ENCODE measurements at regions not wholly inside any gene's neighbourhood (a gene's known extent, or its start where the extent isn't known, plus 50 kb on each side); places are given as distances from the start of the nearest gene placed in this dataset.
A peak's percentile ranks its signal among the peaks of the same experiment; 100 is the strongest.

DNA sequence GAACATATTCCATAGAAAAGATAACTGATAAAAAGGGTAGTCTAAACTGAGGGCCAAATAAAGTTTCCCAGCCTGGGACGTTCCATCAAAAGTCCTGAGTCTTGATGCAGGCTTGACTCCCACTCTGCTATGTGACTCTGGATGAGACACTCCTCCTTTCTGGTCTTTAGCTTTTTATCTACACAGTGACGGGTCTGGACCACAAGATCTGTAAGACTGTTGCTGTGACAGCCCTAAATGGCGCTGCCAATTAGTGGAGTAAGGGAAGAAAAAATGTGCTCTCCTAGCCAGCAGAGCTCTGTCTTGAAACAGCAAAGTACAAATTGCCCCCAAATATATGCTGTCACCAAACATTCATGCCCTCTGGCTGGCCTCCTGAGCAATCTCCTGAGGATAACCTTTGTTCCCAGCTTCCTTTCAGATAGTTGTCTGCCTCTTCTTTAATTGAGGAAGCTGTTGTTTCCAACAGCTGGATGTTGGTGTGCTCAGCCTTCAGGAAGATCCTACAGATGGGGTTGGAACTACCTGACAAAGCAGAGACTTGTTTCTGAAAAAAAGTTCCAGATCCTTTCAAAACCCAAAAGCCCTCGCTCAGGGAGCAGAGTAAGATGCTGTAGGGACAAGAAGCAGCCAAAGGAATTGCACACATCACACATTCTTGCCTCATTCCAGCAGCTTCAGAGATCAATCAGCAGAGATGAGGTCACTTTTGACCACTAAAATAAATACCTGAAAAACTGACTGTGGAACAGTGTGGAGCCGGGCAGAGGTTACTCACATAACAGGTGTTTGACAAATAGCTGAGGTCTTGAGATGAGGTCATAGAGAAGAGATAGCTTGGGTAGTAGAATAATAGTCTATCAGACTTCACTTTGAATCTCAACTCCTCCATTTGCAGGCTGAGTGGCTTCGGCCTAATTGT lies 383.4 kb upstream of the FGF13 start:
- no peak for ATAC-seq
- H3K4me3 ChIP-seq: no peak overlapping the region
- H3K36me3 ChIP-seq: no peaks in the 10 kb centered on the region
- no peaks in the 10 kb centered on the region for H3K9me3 ChIP-seq
- no peaks in the 10 kb centered on the region for H3K27me3 ChIP-seq
- DNase-seq: no peak
- in situ Hi-C loops (cut with MboI; ENCODE audit: low sequenced_read_pairs in 4 of 4): no loop called here
- intact Hi-C loops (cut with DNase I; ENCODE audit: low total_unique reads): no loop called here
- H3K27ac ChIP-seq: no peak overlapping the region
- TF ChIP-seq POLR2A (IDR thresholded peaks at IDR 0.05): no peak
- TF ChIP-seq CTCF (IDR thresholded peaks at IDR 0.05 in 4 of 5, conservative IDR thresholded peaks at IDR 0.05 in 1 of 5): no peak
- H3K4me1 ChIP-seq: peaks cover 4 to 5% of the 10 kb centered on the region in 2 donors

DNA sequence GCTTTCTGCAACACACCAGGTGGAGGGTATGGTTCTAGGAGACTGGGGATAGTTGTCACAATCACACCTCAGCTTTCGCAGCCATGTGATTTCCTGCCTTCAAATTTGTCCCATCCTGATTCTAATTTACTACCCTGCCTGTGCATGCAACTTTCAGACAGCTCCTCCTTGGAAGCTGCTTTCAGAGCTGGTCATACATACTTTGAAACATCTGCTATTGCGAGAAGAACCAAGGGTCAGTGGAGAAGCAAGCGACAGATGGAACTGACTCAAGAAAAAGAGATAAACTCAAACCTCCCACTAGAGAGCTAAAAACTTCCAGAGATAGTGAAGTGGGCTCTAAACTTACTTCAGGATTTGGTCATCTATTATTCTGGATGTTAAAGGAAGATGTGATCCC lies 381.7 kb upstream of the FGF13 start:
- intact Hi-C loops (cut with DNase I; ENCODE audit: low total_unique reads): no loop called here
- ATAC-seq (no peak), DNase-seq (no peak)
- no peak for TF ChIP-seq POLR2A (IDR thresholded peaks at IDR 0.05)
- no peak for TF ChIP-seq CTCF (IDR thresholded peaks at IDR 0.05 in 4 of 5, conservative IDR thresholded peaks at IDR 0.05 in 1 of 5)
- H3K36me3 ChIP-seq: no peaks in the 10 kb centered on the region
- in situ Hi-C loops (cut with MboI; ENCODE audit: low sequenced_read_pairs in 4 of 4): no loop called here
- H3K27me3 ChIP-seq: no peaks in the 10 kb centered on the region
- H3K4me1 ChIP-seq: peaks cover 4 to 5% of the 10 kb centered on the region in 2 donors
- H3K4me3 ChIP-seq: no peak overlapping the region
- no peaks in the 10 kb centered on the region for H3K9me3 ChIP-seq
- H3K27ac ChIP-seq: no peak overlapping the region

DNA sequence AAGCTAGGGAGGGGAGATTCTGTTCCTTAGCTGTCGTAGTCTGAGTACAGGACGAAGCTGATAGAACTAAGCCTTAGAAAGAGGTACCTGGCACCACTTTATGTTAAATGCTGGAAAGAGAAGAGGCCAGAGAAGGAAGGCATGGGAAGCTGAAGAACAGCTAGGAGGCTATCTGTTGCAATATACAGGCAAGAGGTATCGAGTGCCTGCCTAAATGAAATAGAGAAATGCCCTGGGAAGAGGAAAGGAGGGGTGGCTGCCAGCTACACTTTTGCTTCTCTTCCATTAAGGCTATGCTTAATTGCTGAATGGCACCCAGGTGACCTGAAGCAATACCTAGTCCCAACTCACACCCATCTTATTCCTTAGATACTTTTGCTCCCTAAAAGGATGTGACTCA lies 380.4 kb upstream of the FGF13 start:
- no peaks in the 10 kb centered on the region for H3K36me3 ChIP-seq
- H3K4me1 ChIP-seq: peaks cover 4 to 5% of the 10 kb centered on the region in 2 donors
- H3K27me3 ChIP-seq: no peaks in the 10 kb centered on the region
- no peaks in the 10 kb centered on the region for H3K9me3 ChIP-seq
- intact Hi-C loops (cut with DNase I; ENCODE audit: low total_unique reads): no loop called here
- ATAC-seq (peak in 1 of 2 donors; percentile 58), DNase-seq (no peak)
- no peak for TF ChIP-seq CTCF (IDR thresholded peaks at IDR 0.05 in 4 of 5, conservative IDR thresholded peaks at IDR 0.05 in 1 of 5)
- TF ChIP-seq POLR2A (IDR thresholded peaks at IDR 0.05): no peak
- in situ Hi-C loops (cut with MboI; ENCODE audit: low sequenced_read_pairs in 4 of 4): no loop called here
- no peak overlapping the region for H3K27ac ChIP-seq
- H3K4me3 ChIP-seq: no peak overlapping the region

DNA sequence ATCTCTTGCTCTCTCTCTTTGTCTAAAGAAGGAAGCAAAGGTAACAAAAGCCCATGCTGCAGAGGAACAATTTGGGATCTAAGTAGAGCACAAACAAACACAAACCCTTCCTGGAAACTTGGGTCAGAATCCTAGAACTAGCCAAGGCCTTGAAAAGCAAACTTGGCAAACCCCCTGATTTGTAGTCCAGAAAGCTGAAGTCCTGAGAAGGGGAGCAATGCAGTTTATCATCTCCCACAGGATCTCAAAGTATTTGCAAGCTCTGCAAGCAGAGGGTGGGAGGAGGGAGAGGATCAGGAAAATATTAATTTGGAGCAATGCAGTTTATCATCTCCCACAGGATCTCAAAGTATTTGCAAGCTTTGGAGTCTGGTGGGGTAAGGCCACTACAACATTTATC lies 379.5 kb upstream of the FGF13 start:
- TF ChIP-seq CTCF (IDR thresholded peaks at IDR 0.05 in 4 of 5, conservative IDR thresholded peaks at IDR 0.05 in 1 of 5): no peak
- no peak for TF ChIP-seq POLR2A (IDR thresholded peaks at IDR 0.05)
- ATAC-seq: no peak
- intact Hi-C loops (cut with DNase I; ENCODE audit: low total_unique reads): no loop called here

More for the DNA sequence above, 379.5 kb upstream of the FGF13 start:
- no peak overlapping the region for H3K4me3 ChIP-seq
- H3K36me3 ChIP-seq: no peaks in the 10 kb centered on the region
- H3K27ac ChIP-seq: no peak overlapping the region
- no peak for DNase-seq
- peaks cover 4 to 5% of the 10 kb centered on the region in 2 donors for H3K4me1 ChIP-seq
- H3K27me3 ChIP-seq: no peaks in the 10 kb centered on the region
- no peaks in the 10 kb centered on the region for H3K9me3 ChIP-seq
- in situ Hi-C loops (cut with MboI; ENCODE audit: low sequenced_read_pairs in 4 of 4): no loop called here
